Right renal cortex interstitium (tissue), 3 donors: ENCODE measurements at regions not wholly inside any gene's neighbourhood (a gene's known extent, or its start where the extent isn't known, plus 50 kb on each side); places are given as distances from the start of the nearest gene placed in this dataset.
"Not testable (repeated sequence)": the region's sequence is repeated elsewhere in the genome, so short reads cannot be mapped to it uniquely, and the experiment has no call there.

ENCODE experiments used
- DNase-seq, 3 donors: peaks; one replicate each; pipeline ENCODE4 v3.0.0-alpha.2; 2013; ENCODE audit warnings: low read depth in 3 of 3, low spot score in 2 of 3

DNA sequence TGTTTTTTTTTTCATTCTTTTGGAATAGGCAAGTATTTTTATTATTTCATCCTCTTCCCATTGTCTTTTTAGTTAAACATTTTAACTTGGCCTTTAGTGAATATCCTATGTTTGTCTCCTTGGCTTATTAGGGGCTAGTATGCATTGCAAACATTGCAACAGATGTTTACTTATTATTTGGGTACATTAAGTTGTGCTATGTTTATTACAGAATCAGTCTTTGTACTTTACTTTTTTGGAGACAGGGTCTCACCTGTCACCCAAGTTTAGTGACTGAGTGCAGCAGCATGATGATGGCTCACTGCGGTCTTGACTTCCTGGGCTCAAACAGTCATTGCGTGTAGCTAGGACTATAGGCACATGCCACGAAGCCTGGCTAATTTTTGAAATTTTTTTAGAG lies 51.1 kb upstream of the NUDT6 start:
- no peak for DNase-seq

DNA sequence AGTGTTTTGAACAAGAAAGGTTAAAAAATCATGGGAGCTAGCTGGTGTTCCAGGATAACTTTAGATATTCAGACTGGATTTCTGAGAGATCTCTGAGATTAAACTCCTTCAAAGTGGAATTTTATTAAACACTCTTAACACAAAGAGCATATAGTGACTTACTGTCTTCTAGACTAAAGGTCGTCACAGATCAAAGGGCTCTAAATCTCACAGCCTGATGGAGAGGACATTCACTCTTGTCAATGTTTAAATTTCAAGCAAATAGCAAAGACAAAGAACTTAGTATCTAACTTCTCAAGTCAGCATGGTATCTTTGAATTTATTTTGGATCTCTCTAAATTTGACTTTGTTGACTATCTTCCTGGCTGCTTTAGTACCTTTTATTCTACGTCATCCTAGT lies 53.7 kb upstream of the NUDT6 start:
- no peak for DNase-seq

- no peak for DNase-seq
These were observed 54.7 kb upstream of the NUDT6 start for GRCh38 chr4:122977103-122977502.

DNA sequence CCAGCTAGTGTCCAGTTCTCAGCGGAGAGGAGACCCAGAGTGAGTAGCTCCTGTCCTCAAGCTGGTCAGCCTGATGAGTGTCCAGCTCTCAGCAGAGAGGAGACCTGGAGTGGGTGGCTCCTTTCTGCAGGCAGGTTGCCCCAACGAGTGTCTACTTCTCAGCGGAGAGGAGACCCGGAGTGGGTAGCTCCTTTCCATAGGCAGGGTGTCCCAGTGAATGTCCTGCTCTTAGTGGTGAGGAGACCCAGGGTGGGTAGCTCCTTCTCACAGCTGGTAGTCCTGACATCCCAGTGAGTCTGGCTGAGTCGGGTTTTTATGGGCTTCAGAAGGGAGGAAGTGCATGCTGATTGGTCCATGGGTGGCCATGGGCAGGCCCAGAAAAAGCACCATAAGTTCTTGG lies 55.7 kb upstream of the NUDT6 start:
- DNase-seq, result no peak

- DNase-seq, result no peak
These were observed 56.4 kb upstream of the NUDT6 start for GRCh38 chr4:122978789-122979188.

DNA sequence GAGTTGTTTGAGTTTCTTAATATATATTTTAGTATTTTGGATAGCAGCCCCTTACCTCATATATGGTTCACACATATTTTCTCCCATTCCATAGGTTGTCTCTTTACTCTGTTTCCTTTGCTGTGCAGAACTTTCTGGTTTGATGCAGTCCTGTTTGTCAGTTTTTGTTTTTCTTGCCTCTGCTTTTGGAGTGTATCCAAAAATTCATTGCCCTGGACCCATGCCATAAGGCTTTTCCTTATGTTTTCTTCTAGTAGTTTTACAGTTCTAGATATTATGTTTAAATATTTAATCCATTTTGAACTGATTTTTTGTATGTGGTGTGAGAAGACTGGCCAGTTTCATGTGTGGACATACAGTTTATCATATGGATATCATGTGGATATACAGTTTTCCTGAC lies 58.5 kb upstream of the NUDT6 start:
- no peak for DNase-seq

GRCh38 chr4:122988696-122989095 lies 66.3 kb upstream of the NUDT6 start:
- no peak for DNase-seq

GRCh38 chr4:122990891-122991290 lies 68.5 kb upstream of the NUDT6 start:
- no peak for DNase-seq

DNA sequence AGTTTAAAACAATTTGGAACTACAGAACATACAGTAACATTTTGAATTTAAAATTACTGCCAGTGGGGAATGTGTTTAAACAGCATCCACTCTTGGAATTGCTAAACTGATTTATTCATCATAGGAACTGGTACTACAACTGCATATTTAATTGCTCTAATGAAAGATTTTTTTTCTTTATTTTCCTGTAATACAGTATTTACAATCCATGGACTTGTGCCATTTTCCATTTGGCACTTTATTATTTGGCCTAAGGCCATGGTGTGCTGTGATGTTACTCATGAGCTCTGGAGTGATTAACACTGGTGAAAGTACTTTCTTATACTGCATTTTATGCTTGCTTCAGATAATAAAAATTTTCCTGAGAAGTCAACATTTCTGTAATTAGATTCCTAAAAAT lies 69.7 kb upstream of the NUDT6 start:
- no peak for DNase-seq

GRCh38 chr4:122992641-122993040 lies 70.2 kb upstream of the NUDT6 start:
- no peak for DNase-seq

GRCh38 chr4:122996350-122996749 lies 74.0 kb upstream of the NUDT6 start:
- DNase-seq, result no peak

DNA sequence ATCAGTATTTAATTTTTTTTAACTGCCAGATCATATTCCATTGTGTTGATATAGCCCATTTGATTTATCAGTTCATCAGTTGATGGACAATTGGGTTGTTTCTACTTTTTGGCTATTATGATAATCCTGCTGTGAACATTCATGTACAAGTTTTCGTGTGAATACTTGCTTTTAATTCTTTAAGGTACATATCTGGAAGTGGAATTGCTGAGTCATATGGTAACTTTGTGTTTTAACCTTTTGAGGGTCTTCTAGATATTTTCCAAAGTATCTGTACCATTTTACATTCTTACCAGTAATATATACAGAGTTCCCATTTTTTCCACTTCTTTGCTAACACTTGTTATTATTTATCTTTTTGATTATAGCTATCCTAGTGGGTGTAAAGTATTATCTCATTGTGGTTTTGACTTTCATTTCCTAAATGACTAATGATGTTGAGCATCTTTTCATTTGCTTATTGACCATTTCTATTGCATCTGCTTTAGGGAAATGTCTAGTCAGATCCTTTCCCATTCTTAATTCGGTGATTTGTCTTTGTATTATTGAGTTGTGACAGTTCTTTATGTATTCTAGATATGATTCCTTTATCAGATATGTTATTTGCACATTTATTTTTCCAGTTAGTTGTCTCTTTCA lies 75.2 kb upstream of the NUDT6 start:
- DNase-seq, result no peak

DNA sequence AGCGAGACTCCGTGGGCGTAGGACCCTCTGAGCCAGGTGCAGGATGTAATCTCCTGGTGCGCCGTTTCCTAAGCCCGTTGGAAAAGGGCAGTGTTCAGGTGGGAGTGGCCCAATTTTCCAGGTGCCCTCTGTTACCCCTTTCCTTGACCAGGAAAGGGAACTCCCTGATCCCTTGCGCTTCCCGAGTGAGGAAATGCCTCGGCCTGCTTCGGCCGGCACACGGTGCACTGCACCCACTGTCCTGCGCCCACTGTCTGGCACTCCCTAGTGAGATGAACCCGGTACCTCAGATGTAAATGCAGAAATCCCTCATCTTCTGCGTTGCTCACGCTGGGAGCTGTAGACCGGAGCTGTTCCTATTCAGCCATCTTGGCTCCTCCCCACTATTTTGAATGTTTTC lies 81.7 kb upstream of the NUDT6 start:
- not testable (repeated sequence) for DNase-seq

DNA sequence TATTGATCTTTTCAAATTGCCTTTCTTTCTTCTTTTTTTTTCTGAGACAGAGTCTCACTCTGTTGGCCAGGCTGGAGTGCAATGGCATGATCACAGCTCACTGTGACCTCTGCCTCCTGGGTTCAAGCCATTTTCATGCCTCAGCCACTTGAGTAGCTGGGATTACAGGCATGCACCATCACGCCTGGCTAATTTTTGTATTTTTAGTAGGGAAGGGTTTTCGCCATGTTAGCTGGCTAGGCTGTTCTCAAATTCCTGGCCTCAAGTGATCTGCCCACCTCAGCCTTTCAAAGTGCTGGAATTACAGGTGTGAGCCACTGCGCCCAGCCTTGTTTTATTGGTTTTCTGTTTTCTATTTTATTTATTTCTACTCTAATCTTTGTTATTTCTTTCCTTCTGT lies 82.7 kb upstream of the NUDT6 start:
- DNase-seq, result not testable (repeated sequence)

DNA sequence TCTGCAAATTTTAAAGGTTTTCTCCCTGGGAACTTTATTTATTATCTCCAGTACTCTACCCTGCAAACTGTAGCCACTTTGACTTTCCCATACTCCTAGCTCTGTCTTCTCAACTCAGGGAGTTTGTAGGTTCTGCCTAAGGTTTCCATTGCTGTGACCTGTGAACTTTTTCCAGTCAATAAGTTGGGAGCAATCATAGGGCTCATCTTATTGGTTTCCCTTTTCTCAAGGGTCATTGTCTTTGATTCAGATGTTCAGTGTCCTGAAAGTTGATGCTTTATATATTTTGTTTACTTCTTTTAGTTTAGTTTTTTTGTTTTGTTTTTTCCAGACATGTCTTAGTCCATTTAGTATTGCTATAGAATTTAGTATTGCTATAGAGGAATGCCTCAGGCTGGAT lies 85.3 kb upstream of the NUDT6 start:
- no peak for DNase-seq

DNA sequence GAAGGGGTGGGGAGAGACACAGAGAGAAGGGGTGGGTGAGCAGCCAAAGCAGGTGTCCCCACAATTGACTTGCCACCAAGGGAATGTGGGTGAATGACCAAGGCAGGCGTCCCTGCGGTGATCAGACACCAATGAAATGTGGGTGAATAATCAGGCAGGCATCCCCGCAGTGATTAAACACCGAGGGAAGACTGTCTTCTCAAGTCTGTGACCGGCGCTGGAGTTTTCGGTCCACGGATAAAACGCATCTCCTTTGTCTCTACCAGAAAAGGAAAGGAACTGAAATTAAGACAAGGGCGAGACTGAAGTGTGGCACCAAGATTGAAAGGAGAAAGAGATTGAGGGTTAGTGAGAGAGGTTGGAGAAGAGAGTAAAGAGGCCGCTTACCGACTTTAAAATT lies 90.0 kb upstream of the NUDT6 start:
- DNase-seq, result not testable (repeated sequence)

DNA sequence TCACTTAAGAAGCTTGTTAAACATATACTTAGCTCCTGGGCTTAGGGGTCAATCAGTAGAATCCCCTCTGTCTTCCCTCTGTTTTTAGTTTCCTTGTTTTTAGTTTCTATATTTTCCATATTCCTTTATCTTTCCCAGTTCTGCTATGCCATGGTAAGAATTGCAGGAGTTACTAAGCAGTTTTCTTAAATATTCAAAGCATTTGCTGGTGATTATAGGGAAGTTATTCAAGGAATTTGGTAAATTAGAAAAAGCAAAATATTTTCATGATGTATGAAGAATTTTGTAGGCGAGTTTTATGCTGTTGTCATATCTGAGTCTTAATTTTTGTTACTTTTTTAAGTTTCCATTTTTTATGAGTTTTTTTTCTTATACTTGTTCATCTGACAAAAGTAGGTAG lies 91.6 kb upstream of the NUDT6 start:
- no peak for DNase-seq

DNA sequence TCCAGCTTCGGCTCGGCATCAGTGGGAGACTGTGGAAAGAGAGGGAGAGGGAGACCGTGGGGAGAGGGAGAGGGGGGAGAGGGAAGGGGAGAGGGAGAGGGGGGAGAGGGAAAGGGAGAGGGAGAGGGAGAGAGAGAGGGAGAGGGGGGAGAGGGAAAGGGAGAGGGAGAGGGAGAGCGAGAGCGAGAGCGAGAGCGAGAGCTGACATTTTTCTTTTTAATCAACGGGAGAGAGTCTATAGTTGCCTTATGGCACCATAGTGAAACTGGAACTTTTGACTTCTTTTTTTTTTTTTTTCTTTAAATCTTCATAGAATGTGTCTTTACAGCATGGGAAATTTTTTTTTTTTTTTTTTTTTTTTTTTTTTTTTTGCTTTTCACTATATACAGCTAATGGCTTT lies 94.7 kb upstream of the NUDT6 start:
- no peak for DNase-seq

DNA sequence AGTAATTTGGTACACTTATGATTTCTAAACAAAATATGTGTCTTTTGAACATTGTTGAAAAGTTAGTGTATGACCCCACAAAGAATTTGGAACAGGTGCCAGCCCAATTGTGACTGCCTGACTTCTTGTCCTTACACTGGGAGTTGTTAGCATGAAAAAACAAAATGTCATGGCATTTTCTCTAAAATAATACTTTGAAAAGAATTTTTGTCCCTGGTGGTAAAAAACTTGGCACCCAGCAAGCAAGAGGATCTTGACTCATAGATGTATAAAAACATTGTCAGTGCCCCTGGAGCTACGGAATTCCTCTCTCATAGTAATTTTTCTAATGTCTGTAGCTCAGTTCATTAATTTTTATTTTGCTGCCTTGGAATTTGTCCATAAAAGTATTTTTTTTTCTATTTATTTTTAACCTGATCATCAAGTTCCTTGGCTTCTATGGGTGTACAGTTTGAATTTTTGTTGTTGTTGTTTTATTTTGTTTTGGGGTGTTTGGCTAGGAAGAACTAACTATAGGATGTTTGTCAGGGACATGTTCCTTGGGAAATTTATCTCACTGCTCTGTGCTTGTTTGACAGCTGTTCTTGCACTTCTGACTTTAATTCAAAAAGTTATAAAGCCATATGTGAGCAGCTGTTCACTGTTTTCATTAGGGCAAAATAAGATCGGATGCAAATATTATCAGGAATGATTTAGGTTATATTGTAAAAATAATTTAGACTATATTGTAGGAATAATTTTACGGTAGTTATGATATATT lies 95.4 kb upstream of the NUDT6 start:
- no peak for DNase-seq

- DNase-seq, result no peak
These were observed 96.0 kb upstream of the NUDT6 start for GRCh38 chr4:123018396-123018775.

GRCh38 chr4:123020285-123020684 lies 97.9 kb upstream of the NUDT6 start:
- DNase-seq, result no peak

DNA sequence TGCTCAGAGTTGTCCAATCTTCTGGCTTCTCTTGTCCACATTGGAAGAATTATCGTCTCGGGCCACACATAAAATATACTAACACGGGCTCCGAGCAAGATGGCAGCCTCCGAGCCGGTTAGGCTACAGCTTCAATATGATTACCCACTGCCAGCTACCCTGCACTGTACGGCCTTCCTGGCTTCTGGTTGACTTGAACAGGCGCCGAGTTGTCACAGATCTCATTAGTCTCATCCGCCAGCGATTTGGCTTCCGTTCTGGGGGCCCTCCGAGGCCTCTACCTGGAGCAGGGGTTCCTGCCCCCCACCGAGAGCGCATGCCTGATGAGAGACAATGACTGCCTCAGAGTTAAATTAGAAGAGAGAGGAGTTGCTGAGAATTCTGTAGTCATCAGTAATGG lies 101.2 kb upstream of the NUDT6 start:
- no peak for DNase-seq

- no peak for DNase-seq
These were observed 102.3 kb upstream of the NUDT6 start for GRCh38 chr4:123024710-123025109.
